IMR-90 (cell line): ENCODE measurements at regions not wholly inside any gene's neighbourhood (a gene's known extent, or its start where the extent isn't known, plus 50 kb on each side); places are given as distances from the start of the nearest gene placed in this dataset.

Experiments used
- ATAC-seq: fragments of 200-7000 bp; cut with Tn5 transposase; 2 replicates; pipeline ENCODE4 v1.9.1; 2020; ENCODE audit warnings: low read depth, mild to moderate bottlenecking, moderate library complexity
- BruUV-seq: library from RNA; stranded (reverse); fragments of 400-500 nt; replicated peaks from 2 replicates; lab custom pipeline; 2021; lab: Mats Ljungman, UMichigan
- CTCF ChIA-PET: fragments of 300-600 bp; formaldehyde crosslinking; extraction: SDS; loops from one replicate; lab custom pipeline; 2021; ENCODE audit warnings: antibody characterized with exemption; lab: Yijun Ruan, JAX
- POLR2A ChIA-PET: fragments of 300-600 bp; sonication (Branson Sonifier 250); formaldehyde crosslinking; loops from one replicate; lab custom pipeline; 2022; ENCODE audit warnings: antibody characterized with exemption; ENCODE audit not compliant: unreplicated experiment; lab: Charles Lee
- DNase-seq: peaks from one replicate; pipeline ENCODE4 v3.0.0; 2013
- H2AFZ ChIP-seq: replicated peaks from 2 replicates; pipeline ENCODE3; 2013; ENCODE audit warnings: low read length, mild to moderate bottlenecking; ENCODE audit not compliant: poor library complexity
- H2AK5ac ChIP-seq: 2 replicates; pipeline ENCODE4 v1.6.1; 2013; ENCODE audit warnings: low read depth, low read length, inconsistent platforms
- H2AK9ac ChIP-seq: replicated peaks from 2 replicates; pipeline ENCODE3; 2013; ENCODE audit warnings: mild to moderate bottlenecking, low read depth, low read length, moderate library complexity; ENCODE audit not compliant: poor library complexity
- H2BK120ac ChIP-seq: 2 replicates; pipeline ENCODE4 v1.6.1; 2013; ENCODE audit warnings: low read depth, low read length, inconsistent platforms
- H2BK15ac ChIP-seq: 3 replicates; pipeline ENCODE4 v1.6.1; 2013; ENCODE audit warnings: low read depth, low read length, inconsistent platforms
- H2BK20ac ChIP-seq: 2 replicates; pipeline ENCODE4 v1.6.1; 2013; ENCODE audit warnings: low read depth, mild to moderate bottlenecking, inconsistent platforms, low read length, moderate library complexity
- H2BK5ac ChIP-seq: 2 replicates; pipeline ENCODE4 v1.6.1; 2013; ENCODE audit warnings: mild to moderate bottlenecking, low read depth, low read length, inconsistent platforms; ENCODE audit not compliant: poor library complexity, severe bottlenecking
- H3K14ac ChIP-seq: replicated peaks from 2 replicates; pipeline ENCODE4 v1.6.1; 2013; ENCODE audit warnings: low read depth, low read length, inconsistent platforms
- H3K18ac ChIP-seq: 2 replicates; pipeline ENCODE4 v1.6.1; 2013; ENCODE audit warnings: low read depth, low read length, control low read depth
- H3K23ac ChIP-seq: 2 replicates; pipeline ENCODE4 v1.6.1; 2013; ENCODE audit warnings: low read depth, low read length, inconsistent platforms
- H3K27ac ChIP-seq: 2 replicates; pipeline ENCODE4 v1.5.1; 2013; ENCODE audit warnings: mild to moderate bottlenecking, control low read depth, low read length; ENCODE audit not compliant: insufficient read depth
- H3K27me3 ChIP-seq: 2 replicates; pipeline ENCODE4 v1.6.1; 2013; ENCODE audit warnings: low read length; ENCODE audit not compliant: control insufficient read depth, insufficient read depth
- H3K36me3 ChIP-seq: 2 replicates; pipeline ENCODE4 v1.6.1; 2013; ENCODE audit warnings: low read length, mixed read lengths; ENCODE audit not compliant: control insufficient read depth, insufficient read depth
- H3K4ac ChIP-seq: 2 replicates; pipeline ENCODE4 v1.6.1; 2013; ENCODE audit warnings: low read depth, low read length, inconsistent platforms
- H3K4me1 ChIP-seq: 2 replicates; pipeline ENCODE4 v1.6.1; 2013; ENCODE audit warnings: low read length, mixed read lengths; ENCODE audit not compliant: control insufficient read depth, insufficient read depth
- H3K4me2 ChIP-seq: 2 replicates; pipeline ENCODE4 v1.6.1; 2013; ENCODE audit warnings: low read depth, mild to moderate bottlenecking, control low read depth, low read length, moderate library complexity
- H3K4me3 ChIP-seq: 2 replicates; pipeline ENCODE4 v1.5.1; 2013; ENCODE audit warnings: low read depth, mild to moderate bottlenecking, control low read depth, low read length, moderate library complexity; ENCODE audit not compliant: insufficient read depth
- H3K56ac ChIP-seq: 2 replicates; pipeline ENCODE4 v1.6.1; 2013; ENCODE audit warnings: low read length, inconsistent platforms; ENCODE audit not compliant: insufficient read depth; ENCODE audit errors: extremely low read depth
- H3K79me1 ChIP-seq, 2 experiments: 2 replicates each; pipeline ENCODE4 v1.6.1; 2013; ENCODE audit warnings: low read length in 2 of 2, inconsistent platforms in 1 of 2, low read depth in 1 of 2
- H3K9ac ChIP-seq: 2 replicates; pipeline ENCODE4 v1.6.1; 2013; ENCODE audit warnings: low read depth, low read length, control low read depth
- H3K9me1 ChIP-seq: 2 replicates; pipeline ENCODE4 v1.6.1; 2013; ENCODE audit warnings: low read length, inconsistent platforms; ENCODE audit not compliant: insufficient read depth
- H3K9me3 ChIP-seq: 2 replicates; pipeline ENCODE4 v1.6.1; 2013; ENCODE audit warnings: low read length; ENCODE audit not compliant: control insufficient read depth, insufficient read depth
- H4K20me1 ChIP-seq: 2 replicates; pipeline ENCODE4 v1.6.1; 2013; ENCODE audit warnings: low read length, inconsistent platforms; ENCODE audit not compliant: insufficient read depth
- H4K5ac ChIP-seq: 2 replicates; pipeline ENCODE4 v1.6.1; 2013; ENCODE audit warnings: mild to moderate bottlenecking, low read depth, low read length, control low read depth
- H4K8ac ChIP-seq, 2 experiments: 2 replicates each; pipeline ENCODE4 v1.6.1; 2013; ENCODE audit warnings: low read depth in 2 of 2, low read length in 2 of 2, control low read depth in 1 of 2, inconsistent platforms in 1 of 2
- H4K91ac ChIP-seq: 2 replicates; pipeline ENCODE4 v1.6.1; 2013; ENCODE audit warnings: low read depth, low read length, inconsistent platforms; ENCODE audit not compliant: insufficient read depth
- MAFK ChIP-seq: IDR thresholded peaks from 2 replicates; pipeline ENCODE4 v1.6.1; 2012; ENCODE audit warnings: low read depth, low read length, improper control_type of control experiment
- MXI1 ChIP-seq: IDR thresholded peaks from 2 replicates; pipeline ENCODE4 v1.6.1; 2012; ENCODE audit warnings: low read depth, mild to moderate bottlenecking, low read length, moderate library complexity, borderline replicate concordance
- NFE2L2 ChIP-seq: fragments of 150-350 bp; IDR thresholded peaks from 2 replicates; pipeline ENCODE4 v1.6.1; 2016; ENCODE audit warnings: low read depth, mild to moderate bottlenecking, low read length
- WGBS, 2 experiments: methylation state at CpG; one replicate each; pipeline versions ENCODE4 v1.1.5 to v1.1.7; 2013; ENCODE audit warnings: missing lambda C conversion rate in 2 of 2; ENCODE audit not compliant: insufficient read length in 1 of 2; ENCODE audit errors: extremely low coverage in 2 of 2; 5-methylcytosine and 5-hydroxymethylcytosine counted together
- dilution Hi-C: fragments of 300-500 bp; cut with HindIII; formaldehyde crosslinking; loops from one replicate; pipeline ENCODE4 v1.14.3; 2018; ENCODE audit warnings: low sequenced_read_pairs; ENCODE audit not compliant: unreplicated experiment
- in situ Hi-C: fragments of 300-500 bp; cut with MboI; formaldehyde crosslinking; loops from 3 replicates; pipeline ENCODE4 v1.14.3; 2019; ENCODE audit warnings: low sequenced_read_pairs, inconsistent platforms, mixed read lengths
- intact Hi-C: fragments of 100-400 bp; cut with micrococcal nuclease; formaldehyde crosslinking; loops from 2 replicates; pipeline ENCODE4 v1.10.0; 2022

DNA sequence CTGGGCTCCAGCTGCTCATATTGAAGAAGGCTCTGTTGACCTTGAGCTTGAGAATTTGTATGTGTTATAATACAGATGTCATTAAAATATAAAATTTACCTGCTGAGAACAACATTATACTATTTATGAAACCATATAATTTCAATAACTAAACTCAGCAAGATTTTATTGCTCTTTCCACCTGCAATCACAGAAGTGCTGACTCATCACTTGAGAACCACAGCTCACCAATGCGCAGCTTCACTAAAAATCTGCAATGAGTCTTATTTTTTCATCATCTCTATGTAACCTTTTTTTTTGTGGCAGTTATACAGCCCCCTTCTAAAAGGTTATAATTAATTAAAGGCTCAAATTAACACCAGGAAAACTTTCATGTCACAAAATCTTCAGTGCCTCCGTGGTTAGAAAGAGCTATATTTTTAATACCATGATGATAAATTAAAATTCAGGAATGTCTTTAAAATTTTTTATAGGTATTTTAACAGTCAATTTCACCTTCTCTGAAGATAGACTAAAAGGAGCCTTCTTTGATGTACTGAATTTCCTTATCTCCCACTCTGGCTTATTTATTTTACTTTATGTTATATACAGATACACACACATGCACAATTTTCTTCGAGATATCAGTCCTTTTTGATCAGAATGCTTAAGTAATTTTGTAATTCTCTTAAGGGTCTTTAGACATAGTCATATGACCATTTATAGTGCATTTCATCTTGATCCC is 102.7 kb downstream of the EVX1 start:
- no peak overlapping the region for H3K14ac ChIP-seq
- no peak overlapping the region for H3K18ac ChIP-seq
- H3K9me3 ChIP-seq = no peaks in the 10 kb centered on the region
- in situ Hi-C loops (no loop called here), intact Hi-C loops (no loop called here), dilution Hi-C loops (no loop called here)
- H2BK120ac ChIP-seq = no peak overlapping the region
- DNase-seq (no peak), ATAC-seq (no peak)
- H4K20me1 ChIP-seq = no peaks in the 10 kb centered on the region
- no TSS peak for BruUV-seq
- ChIA-PET CTCF (interaction anchor here (0.6 kb wide), 1 partner anchor 29 kb away, joined by 3 read pairs; no protein-coding TSS in a partner anchor), POLR2A (no interaction called here)
- H2AK5ac ChIP-seq = no peak overlapping the region
- 100% methylated on average over 1 of the region's 3 CpGs; no CpG with 5 or more reads in 1 of the 2 experiments for WGBS, 2 experiments
- H2AK9ac ChIP-seq = no peak overlapping the region
- H3K9ac ChIP-seq = no peak overlapping the region
- H3K4ac ChIP-seq = no peak overlapping the region
- H3K79me1 ChIP-seq = no peaks in the 10 kb centered on the region
- H3K23ac ChIP-seq = no peak overlapping the region
- peaks cover 17% of the 10 kb centered on the region for H3K27me3 ChIP-seq
- no peak overlapping the region for H3K27ac ChIP-seq
- H2BK20ac ChIP-seq = no peak overlapping the region
- 0 out of 2 replicates have a peak, but pooled peaks cover 1% of the 10 kb centered on the region for H3K4me1 ChIP-seq
- H3K56ac ChIP-seq = no peak overlapping the region
- no peaks in the 10 kb centered on the region for H3K9me1 ChIP-seq
- H4K91ac ChIP-seq = no peak overlapping the region
- H2AFZ ChIP-seq = no peak overlapping the region
- H3K36me3 ChIP-seq = no peaks in the 10 kb centered on the region
- no peak overlapping the region for H2BK5ac ChIP-seq
- peak; percentile 19; the same call in 1 of the 2 replicates for TF ChIP-seq NFE2L2
- no peak for TF ChIP-seq MXI1
- peak; percentile 99 for TF ChIP-seq MAFK
- no peak overlapping the region for H3K4me3 ChIP-seq
- no peak overlapping the region for H4K8ac ChIP-seq
- no peak overlapping the region for H2BK15ac ChIP-seq
- H4K5ac ChIP-seq = no peak overlapping the region
- H3K4me2 ChIP-seq = no peak overlapping the region
